Mesodermal cell (in vitro differentiated cells): ENCODE measurements at regions not wholly inside any gene's neighbourhood (a gene's known extent, or its start where the extent isn't known, plus 50 kb on each side); places are given as distances from the start of the nearest gene placed in this dataset.

ENCODE experiments used
- H3K27ac ChIP-seq: 2 replicates; pipeline ENCODE4 v1.7.0; 2013; ENCODE audit warnings: mild to moderate bottlenecking, low read depth, low read length, moderate library complexity; ENCODE audit not compliant: severe bottlenecking
- H3K36me3 ChIP-seq: 2 replicates; pipeline ENCODE4 v1.7.1; 2013; ENCODE audit warnings: mild to moderate bottlenecking, low read length, moderate library complexity; ENCODE audit not compliant: control insufficient read depth, insufficient read depth
- H3K4me1 ChIP-seq: one replicate; pipeline ENCODE4 v1.7.1; 2013; ENCODE audit warnings: mild to moderate bottlenecking, low read length; ENCODE audit not compliant: insufficient read depth, control insufficient read depth, poor library complexity, severe bottlenecking
- H3K4me3 ChIP-seq: 2 replicates; pipeline ENCODE4 v1.7.0; 2013; ENCODE audit warnings: low read length, control low read depth, mild to moderate bottlenecking; ENCODE audit not compliant: insufficient read depth, poor library complexity, severe bottlenecking; ENCODE audit errors: extremely low read depth
- H3K9me3 ChIP-seq: 2 replicates; pipeline ENCODE4 v1.7.1; 2013; ENCODE audit warnings: mild to moderate bottlenecking, low read length, moderate library complexity; ENCODE audit not compliant: control insufficient read depth
- WGBS, 2 experiments: methylation state at CpG; one replicate each; pipeline ENCODE4 v1.1.5; 2013; ENCODE audit warnings: missing lambda C conversion rate in 2 of 2; ENCODE audit not compliant: insufficient coverage in 2 of 2; 5-methylcytosine and 5-hydroxymethylcytosine counted together

GRCh38 chr10:78541481-78542140, 507.9 kb downstream of the RPS24 start:
- Histone ChIP-seq H3K4me3 (no peak overlapping the region), H3K4me1 (peaks cover 19% of the 10 kb centered on the region), H3K9me3 (no peaks in the 10 kb centered on the region), H3K27ac (peak overlapping the region; percentile 0), H3K36me3 (no peaks in the 10 kb centered on the region)
- WGBS, 2 experiments, result 46 to 71% methylated on average over 3 to 4 of the region's 4 CpGs

GRCh38 chr10:78542141-78542489, 508.5 kb downstream of the RPS24 start:
- no peaks in the 10 kb centered on the region for H3K9me3 ChIP-seq
- WGBS, 2 experiments, result 87 to 92% methylated on average over 6 of the region's 6 CpGs
- no peak overlapping the region for H3K4me3 ChIP-seq
- no peak overlapping the region for H3K27ac ChIP-seq
- H3K4me1 ChIP-seq, result peaks cover 19% of the 10 kb centered on the region
- no peaks in the 10 kb centered on the region for H3K36me3 ChIP-seq

GRCh38 chr10:78542521-78542920, 508.9 kb downstream of the RPS24 start:
- H3K36me3 ChIP-seq, result no peaks in the 10 kb centered on the region
- H3K4me1 ChIP-seq, result peaks cover 19% of the 10 kb centered on the region
- 75 to 79% methylated on average over 7 of the region's 7 CpGs for WGBS, 2 experiments

GRCh38 chr10:78543031-78543748, 509.5 kb downstream of the RPS24 start:
- Histone ChIP-seq H3K4me3 (no peak overlapping the region), H3K4me1 (peaks cover 19% of the 10 kb centered on the region), H3K27ac (no peak overlapping the region)

More at GRCh38 chr10:78542521-78542920, 508.9 kb downstream of the RPS24 start:
- no peak overlapping the region for H3K4me3 ChIP-seq
- no peaks in the 10 kb centered on the region for H3K9me3 ChIP-seq
- H3K27ac ChIP-seq, result no peak overlapping the region

GRCh38 chr10:78543749-78544362, 510.2 kb downstream of the RPS24 start:
- H3K9me3 ChIP-seq, result no peaks in the 10 kb centered on the region
- H3K4me3 ChIP-seq, result no peak overlapping the region
- 86 to 87% methylated on average over 8 to 11 of the region's 11 CpGs for WGBS, 2 experiments
- H3K27ac ChIP-seq, result peak overlapping the region; percentile 62
- H3K4me1 ChIP-seq, result peaks cover 19% of the 10 kb centered on the region
- H3K36me3 ChIP-seq, result no peaks in the 10 kb centered on the region

More at GRCh38 chr10:78543031-78543748, 509.5 kb downstream of the RPS24 start:
- Histone ChIP-seq H3K9me3 (no peaks in the 10 kb centered on the region), H3K36me3 (no peaks in the 10 kb centered on the region)
- WGBS, 2 experiments, result 89 to 92% methylated on average over 5 to 6 of the region's 9 CpGs

GRCh38 chr10:78544423-78545090, 510.9 kb downstream of the RPS24 start:
- peaks cover 19% of the 10 kb centered on the region for H3K4me1 ChIP-seq
- peak overlapping the region; percentile 62 for H3K27ac ChIP-seq
- WGBS, 2 experiments, result 74 to 80% methylated on average over 4 to 8 of the region's 9 CpGs
- no peaks in the 10 kb centered on the region for H3K9me3 ChIP-seq
- no peaks in the 10 kb centered on the region for H3K36me3 ChIP-seq
- H3K4me3 ChIP-seq, result no peak overlapping the region

GRCh38 chr10:78545756-78546155, 512.1 kb downstream of the RPS24 start:
- Histone ChIP-seq H3K36me3 (no peaks in the 10 kb centered on the region), H3K27ac (no peak overlapping the region), H3K9me3 (no peaks in the 10 kb centered on the region), H3K4me3 (no peak overlapping the region), H3K4me1 (peaks cover 19% of the 10 kb centered on the region)
- 94 to 100% methylated on average over 1 to 2 of the region's 3 CpGs for WGBS, 2 experiments

GRCh38 chr10:78547397-78547796, 513.7 kb downstream of the RPS24 start:
- H3K27ac ChIP-seq, result no peak overlapping the region
- no peaks in the 10 kb centered on the region for H3K9me3 ChIP-seq
- WGBS, 2 experiments, result 87 to 90% methylated on average over 6 of the region's 6 CpGs
- H3K36me3 ChIP-seq, result no peaks in the 10 kb centered on the region
- H3K4me3 ChIP-seq, result no peak overlapping the region
- peaks cover 24% of the 10 kb centered on the region for H3K4me1 ChIP-seq

- H3K36me3 ChIP-seq, result no peaks in the 10 kb centered on the region
- peaks cover 29% of the 10 kb centered on the region for H3K4me1 ChIP-seq
- H3K4me3 ChIP-seq, result no peak overlapping the region
- no peak overlapping the region for H3K27ac ChIP-seq
- H3K9me3 ChIP-seq, result no peaks in the 10 kb centered on the region
Observed at GRCh38 chr10:78547905-78548304, 514.2 kb downstream of the RPS24 start.

- 96 to 100% methylated on average over 3 of the region's 3 CpGs for WGBS, 2 experiments
- Histone ChIP-seq H3K9me3 (no peaks in the 10 kb centered on the region), H3K36me3 (no peaks in the 10 kb centered on the region), H3K27ac (no peak overlapping the region), H3K4me1 (peaks cover 27% of the 10 kb centered on the region), H3K4me3 (no peak overlapping the region)
Observed at GRCh38 chr10:78548369-78548768, 514.7 kb downstream of the RPS24 start.
